Globus pallidus (tissue), 1 donor: ENCODE measurements at regions not wholly inside any gene's neighbourhood (a gene's known extent, or its start where the extent isn't known, plus 50 kb on each side); places are given as distances from the start of the nearest gene placed in this dataset.
"Not testable (repeated sequence)": the region's sequence is repeated elsewhere in the genome, so short reads cannot be mapped to it uniquely, and the experiment has no call there.

ENCODE experiments used
- DNase-seq: peaks from one replicate; pipeline ENCODE4 v3.0.0-alpha.2; 2015; ENCODE audit warnings: low spot score

DNA sequence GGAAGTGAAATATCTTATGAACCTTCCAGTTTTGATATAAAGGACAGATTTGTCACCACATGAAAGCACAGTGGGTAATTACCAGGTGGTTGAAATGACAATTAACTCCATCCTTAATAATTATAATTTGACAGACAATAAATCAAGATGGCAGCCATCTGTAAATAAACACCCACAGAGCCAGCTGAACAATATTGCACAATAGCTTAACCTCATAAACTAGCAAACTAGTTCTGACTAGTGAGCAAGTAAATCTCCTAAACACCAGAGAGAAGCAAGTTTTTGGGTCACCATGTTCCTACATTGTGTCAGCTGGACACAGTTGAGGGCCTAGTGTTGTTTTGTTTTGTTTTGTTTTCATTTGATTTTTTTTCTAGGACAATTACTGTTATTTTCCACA lies 577.4 kb downstream of the ACTL7B start:
- DNase-seq = no peak

DNA sequence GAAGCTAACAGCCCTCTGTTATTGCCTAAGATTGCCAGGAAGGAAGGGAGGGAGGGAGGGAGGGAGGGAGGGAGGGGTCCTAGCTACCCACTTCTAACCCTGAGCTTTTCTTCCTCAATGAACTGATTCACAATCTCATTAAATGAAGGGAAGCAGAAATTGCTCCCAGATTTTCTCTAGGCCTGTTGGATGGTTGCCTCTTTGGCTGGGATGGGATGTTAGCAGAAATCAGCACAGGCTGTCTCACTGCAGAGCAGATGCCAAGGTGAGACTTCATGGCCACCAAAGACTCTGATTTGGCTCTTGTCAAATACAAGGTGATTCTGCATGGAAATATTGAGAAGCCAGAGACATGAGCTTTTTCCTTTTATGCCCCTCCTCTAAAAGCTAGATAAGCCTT lies 578.6 kb downstream of the ACTL7B start:
- no peak for DNase-seq

DNA sequence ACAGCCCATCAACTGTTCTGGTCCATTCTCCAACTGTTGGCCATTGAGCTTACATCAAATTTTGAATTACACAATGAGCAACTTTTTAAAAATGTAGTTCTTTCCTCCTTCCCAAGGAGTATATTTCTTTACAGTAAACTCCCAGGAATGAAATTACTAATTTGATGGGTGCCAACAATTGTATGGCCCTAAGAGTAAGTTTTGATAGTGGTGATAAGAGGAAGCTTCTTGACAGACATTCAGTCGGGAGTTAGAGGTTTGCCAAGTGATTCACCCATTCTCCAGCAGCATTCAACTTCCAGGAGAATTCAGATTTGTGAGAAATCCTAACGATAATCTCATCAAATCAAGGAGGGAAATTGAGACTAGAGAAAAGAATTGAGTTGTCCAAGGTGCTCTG lies 579.9 kb downstream of the ACTL7B start:
- no peak for DNase-seq

DNA sequence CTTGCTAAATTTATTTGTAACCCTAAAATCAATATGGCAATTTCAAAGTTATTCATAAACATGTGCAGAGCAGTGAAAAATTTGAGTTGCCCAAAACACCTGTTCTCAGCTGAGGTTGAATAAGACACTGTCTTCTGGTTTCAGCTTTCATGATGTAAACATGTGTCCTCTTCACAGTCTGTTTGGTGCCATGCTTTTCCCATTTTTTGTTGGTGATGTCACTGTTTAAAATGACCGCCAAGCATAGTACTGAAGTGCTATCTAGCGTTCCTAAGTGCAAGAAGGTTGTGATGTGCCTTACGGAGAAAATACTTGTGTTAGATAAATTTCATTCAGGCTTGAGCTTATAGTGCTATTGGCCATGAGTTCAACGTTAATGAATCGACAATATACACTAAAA lies 580.8 kb downstream of the ACTL7B start:
- no peak for DNase-seq

DNA sequence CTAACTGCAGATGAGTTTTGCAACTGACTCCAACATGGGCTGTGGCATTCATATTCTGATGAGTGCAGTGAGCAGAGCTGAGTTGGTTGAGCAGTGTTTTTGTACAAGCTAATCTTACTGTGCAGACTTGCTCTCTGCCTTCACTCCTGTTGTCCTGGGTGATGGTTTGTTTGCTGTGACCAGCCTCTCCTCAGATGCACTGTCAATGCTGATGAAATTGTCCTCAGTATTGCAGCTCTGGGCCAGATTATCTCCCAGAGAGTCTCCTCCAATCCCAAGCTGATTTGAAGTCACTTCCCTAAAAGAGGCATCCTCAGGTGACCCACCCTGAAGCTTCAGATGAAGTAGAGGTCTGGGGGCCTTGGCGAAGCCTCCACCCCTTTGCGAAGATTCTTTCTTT lies 581.8 kb downstream of the ACTL7B start:
- DNase-seq = no peak

DNA sequence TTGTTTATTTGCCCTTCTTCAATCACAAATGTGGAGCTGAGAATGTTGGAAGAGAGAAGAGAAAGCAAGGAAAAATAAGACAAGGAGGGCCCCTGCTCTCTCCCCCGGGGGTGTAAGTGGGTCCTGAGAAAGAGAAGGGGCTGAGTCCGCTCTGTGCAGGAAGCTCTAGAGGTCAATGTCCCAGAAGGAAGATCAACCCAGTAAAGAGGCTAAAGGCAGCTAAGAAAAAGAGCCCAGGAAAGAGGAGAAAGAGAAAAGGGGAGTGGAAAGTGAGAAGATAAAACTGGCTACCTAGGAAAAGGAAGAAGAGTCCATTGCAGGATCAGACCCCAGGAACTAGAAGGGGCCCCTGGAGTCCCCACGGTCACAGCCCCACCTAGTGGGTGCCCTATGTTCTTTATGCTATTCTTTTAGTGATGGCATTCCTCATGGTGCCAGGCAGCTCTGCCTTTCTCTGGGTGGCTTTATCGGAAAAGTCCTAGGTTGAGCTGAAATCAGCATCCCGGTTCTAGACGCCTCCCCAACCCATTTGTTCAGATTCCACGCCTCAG lies 583.4 kb downstream of the ACTL7B start:
- peak; percentile 68 for DNase-seq

DNA sequence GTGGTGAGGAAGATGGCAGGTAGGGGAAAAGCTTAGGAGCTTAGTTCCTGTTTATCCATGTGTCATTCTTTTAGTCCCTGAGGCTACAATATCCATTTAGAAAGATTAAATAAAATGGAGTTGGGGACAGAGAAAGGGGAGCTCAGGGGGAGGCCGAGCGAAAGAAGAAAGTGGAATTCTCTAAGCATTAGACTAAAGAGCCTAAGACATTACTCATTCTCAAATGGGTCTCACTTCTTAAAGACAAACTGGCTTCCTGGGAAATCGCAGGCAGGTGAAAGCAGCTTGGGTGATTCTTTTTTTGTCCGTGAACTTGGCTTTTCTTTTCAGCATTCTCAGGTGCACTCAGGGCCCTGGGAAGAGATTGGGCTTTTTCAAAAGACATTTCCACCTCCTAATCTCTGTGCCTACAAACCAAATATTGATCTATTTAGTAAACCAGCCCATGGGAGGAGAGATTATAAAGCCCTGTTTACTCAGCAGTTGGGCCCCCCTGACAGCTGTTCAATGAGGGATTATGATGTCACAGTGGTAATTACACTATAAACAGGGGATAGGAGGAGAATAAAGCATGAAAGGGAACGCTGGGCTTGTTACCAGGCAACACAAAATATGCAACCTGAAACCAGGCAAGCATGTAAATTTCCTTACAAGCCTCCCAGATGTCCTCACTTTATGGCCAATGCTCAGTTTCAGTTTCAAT lies 584.0 kb downstream of the ACTL7B start:
- DNase-seq = no peak

DNA sequence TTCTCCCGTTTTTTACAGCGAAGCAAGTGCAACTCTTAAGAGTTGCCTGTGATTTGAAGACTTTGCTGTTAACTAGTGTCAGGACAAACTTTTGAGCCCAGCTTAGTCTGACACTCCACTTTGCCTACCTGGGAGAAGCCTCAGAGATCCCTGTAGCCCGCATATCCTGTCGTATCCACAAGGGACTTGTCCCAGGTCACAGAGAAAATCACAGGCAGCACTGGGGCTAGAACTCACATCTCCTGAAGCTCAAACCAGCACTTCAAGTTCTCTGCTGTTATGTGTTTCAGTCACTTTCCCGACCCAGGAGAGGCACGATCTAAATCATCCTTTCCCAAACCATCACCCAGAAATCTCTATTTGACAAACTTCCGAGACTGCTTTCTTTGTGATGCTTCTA lies 584.5 kb downstream of the ACTL7B start:
- DNase-seq = no peak

DNA sequence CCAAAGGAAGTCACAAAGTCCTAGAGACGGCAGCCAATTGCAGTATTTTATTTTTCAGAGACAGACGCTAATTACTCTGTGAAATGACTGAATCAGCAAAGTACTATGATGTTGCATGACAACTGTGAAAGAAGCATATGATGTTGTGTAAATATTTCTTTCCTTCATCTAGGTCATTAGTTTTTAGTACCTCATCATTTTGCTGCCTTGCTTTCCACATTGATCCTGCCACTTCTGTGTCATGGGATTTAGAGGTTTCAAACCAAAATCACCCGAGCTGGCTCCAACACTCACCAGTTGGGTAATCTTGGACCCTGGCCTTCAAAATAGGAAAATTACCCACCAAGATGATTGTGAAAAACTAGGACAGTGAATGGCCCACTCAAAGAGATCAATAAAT lies 585.2 kb downstream of the ACTL7B start:
- no peak for DNase-seq

DNA sequence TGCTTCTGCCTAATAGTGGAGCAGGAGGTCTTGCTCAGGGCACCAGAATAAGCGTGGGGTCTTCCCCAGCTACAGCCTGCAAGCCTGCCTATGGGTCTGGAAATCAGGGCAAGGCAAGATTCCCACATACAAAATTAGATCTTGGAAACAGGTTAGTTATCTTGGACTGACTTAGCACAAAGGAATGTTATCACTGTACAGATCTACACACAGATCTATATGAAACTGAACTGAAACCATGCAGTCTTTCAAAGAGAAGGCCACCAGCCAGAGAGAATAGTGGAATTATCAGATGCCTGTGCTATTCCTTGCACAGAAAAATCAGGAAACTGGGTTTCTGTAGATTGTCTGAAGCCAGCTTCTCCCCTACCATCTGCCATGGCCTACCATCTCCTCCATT lies 585.7 kb downstream of the ACTL7B start:
- no peak for DNase-seq

DNA sequence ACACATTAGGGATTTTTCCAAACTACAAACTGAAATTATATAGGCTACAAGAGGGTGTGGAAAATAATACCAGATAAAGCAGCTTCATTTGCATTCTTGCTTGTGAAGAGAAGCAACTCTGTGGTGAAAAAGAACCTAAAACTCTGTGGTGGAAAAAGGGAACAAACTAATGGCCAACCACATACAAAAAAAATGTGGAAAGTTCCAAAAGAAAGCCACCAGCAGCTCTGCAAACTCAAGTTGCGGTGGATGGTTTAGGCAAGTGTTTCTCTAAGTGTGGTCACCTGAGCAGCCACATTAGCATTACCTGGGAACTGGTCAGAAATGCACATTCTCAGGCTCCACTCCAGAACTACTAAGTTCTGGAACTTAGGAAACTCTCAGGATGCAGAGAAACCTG lies 586.4 kb downstream of the ACTL7B start:
- DNase-seq = no peak

DNA sequence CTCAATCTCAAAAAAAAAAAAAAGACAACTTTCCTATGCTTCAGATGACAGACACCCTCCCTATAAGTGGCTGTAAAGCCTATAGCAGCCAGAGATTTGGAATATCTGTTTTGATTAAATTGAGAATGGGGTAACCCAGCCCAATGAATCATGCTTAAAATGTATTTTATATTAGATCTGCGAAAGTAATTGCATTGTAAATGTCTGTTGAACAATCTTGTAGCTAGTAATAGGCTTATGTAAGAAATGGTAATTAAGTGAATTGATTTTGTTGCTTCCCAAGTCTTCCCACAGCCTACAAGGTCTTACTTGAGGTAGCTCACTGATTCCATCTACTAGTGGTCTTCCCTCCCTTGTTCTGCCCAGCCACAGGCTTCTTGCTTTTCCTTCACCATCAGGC lies 590.7 kb downstream of the ACTL7B start:
- no peak for DNase-seq

DNA sequence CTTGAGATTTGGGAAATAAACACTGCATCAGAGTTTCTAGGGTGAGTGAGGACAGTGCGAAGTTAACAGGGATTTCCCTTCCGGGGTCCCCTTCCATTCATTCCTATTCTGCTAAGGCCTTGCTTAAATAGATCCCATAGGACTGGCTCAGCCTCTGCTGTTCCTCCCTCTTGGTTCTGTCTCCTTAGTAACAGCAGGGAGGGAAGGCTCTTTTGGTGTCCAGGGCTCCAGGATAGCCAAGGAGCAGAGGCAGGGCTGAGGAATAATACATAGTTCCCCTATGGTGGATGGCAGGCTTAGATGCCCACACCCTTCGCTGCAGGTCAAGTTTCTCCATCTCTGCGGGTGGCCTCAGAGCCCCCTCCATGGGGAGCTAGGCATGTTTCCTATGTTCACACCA lies 591.7 kb downstream of the ACTL7B start:
- no peak for DNase-seq

DNA sequence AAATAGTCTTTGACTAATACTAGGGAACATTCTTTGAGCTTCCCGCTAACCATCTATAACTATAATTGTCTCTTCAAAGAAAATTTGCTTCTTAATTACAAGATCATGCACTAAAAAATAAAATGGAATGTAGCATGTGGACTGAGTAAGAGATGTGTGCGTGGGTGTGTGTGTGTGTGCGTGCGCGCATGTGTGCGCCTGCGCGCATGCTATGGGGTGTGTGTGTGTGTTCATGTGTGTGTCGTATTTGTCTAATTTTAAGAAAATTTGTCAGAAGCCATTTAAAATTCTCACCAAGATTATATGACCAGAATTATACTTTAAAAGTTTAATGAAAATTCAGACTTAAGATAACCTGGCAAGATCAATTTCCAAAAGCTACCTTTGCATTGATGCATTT lies 593.0 kb downstream of the ACTL7B start:
- DNase-seq = no peak

DNA sequence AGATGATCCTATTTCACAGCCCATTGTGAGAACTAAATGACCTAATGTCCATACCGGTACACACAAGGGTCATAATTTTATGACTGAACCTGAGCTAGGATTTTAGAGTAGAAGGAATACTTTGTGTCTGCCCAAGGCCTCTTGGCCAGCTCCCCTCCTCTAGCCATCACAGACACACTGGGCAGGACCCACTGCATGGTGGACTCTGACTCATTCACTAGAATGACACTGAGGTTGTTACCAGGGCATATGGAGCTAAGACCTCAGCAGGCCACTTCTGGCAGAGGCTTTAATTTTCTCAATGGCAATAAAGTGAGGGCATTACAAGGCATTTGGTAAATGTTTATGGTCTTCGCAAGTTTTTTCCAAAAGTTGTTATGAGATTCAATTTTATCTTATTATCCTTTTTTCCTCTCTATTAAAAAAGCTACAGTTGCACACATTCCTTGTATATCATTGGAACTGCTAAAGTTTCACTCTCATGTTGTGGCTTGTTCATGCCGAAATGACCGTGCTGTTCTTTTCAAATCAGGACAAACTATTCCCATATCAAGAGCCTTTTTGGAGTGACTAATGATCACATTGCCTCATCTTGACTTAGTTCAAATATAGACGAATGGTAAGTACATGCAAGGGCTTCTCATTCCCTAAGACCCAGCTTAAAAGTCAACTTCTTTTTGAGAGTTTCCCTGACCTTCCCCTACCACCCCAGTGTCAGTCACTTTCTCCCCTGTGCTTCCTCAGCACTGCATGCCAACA lies 595.7 kb downstream of the ACTL7B start:
- no peak for DNase-seq

DNA sequence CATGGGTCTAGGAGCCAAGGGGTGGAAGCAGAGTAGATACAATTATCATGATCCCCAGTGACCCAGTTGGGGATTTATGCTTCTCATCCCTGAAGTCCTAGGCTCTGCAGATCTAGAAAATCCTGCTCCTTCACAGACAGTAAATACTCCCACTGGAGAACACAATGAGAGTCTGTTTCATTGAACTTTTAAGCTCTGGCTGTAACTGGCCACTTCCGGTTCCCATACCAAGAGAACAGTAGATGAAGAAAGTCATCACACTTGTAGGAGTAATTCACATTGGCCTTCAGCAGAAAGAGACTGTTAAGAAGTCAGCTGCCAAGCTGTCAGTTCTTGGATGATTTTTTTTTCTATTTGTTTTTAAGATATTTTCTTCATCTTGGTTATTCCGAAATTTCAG lies 597.1 kb downstream of the ACTL7B start:
- no peak for DNase-seq

DNA sequence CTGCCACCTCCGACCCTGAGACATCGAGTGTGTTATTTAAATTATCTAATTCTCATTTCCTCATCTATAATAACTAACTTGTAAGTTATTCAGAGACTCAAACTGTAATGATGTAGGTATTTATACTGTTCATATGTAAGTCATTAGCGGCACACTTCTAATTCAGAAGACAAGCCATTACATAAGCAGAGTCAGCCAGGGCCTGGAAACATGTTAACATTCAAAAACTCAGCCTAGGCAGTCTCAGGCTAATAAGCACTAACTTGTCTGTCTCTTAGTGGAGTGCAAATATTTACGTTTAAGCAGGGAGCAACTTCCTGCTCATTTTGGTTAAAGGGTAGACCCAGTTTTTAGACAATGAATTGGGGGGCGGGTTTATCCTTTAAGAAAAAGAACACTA lies 598.4 kb downstream of the ACTL7B start:
- DNase-seq = no peak

DNA sequence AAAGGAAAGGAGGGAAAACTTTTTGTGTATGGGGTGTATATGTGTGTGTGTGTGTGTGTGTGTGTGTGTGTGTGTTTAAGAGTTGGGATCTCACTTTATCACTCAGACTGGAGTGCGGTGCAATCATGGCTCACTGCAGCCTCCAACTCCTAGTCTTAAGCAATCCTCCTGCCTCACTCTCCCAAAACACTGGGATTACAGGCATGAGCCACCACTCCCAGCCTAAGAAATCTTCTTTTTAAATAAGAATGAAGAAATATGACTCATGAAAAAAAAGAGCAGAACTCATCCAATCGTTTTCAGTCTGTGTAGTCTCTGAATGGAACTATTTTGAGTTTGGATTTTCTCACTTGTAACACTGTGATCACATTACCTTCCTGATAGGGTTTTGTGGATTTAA lies 601.5 kb downstream of the ACTL7B start:
- no peak for DNase-seq

DNA sequence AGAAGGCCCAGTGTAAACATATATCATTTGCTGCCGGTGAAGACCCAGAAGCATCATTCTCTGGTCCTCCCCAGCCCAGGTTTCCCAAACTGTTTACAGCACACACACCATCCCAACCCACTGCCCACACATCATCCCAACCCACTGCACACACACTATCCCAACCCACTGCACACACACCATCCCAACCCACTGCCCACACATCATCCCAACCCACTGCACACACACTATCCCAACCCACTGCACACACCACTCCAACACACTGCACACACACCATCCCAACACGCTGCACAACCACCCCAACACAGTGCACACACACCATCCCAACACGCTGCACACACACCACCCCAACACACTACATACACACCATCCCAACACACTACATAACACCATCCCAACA lies 608.4 kb downstream of the ACTL7B start:
- DNase-seq = not testable (repeated sequence)

DNA sequence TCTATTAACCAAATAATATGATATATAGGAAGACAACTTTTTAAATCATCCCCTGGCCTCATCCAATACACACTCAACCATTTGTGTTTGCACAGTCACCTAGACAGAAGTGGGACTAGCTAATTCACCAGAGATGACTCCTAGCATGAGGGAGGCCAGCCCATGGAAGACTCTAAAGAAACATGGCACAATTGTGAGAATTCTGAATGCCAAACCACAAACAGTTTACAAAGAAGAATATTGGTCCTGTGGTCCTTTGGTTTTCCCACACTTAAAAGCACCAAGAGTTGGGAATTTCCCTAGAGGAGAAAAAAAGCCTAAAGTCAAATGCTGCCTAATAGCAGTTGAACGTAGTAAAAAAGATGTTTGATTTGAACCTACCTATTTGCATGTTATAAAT lies 609.9 kb downstream of the ACTL7B start:
- DNase-seq = peak; percentile 7

DNA sequence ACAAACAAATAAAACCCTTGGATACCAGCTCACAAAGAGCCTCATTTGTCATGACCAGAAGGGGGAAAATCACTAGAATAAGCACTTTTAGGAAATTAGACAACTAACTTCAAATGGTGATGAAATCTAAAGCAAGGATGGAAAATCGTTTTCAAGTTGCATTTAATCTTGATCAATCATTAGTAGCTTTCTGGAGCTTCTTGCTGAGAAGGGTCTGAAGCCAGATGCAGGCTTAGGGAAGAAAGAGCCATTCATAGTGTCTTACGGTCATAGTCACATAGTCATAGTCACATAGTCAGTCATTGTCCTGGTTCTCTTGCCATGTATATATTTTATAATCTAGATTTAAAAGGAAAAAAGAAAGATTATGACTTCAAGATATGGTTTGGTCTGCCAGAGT lies 610.5 kb downstream of the ACTL7B start:
- DNase-seq = peak; percentile 73

DNA sequence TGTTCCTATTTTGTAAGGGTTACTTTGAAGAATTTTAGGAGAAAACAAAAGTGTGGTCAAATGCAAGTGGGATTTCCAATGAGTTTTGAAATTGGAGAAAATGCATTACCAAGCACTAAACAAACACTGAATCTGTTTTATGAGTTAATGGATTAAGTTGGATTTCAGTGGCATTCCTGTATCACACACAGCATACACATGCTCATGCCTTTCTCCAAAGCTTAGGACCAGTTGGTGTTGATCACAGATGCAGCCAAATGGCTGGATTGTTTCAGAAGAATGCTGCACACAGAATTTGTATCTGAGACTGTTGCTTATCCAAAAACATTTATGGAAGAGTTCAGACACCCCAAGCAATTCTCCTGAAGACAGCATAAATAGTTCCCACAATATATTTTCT lies 611.1 kb downstream of the ACTL7B start:
- peak; percentile 7 for DNase-seq

DNA sequence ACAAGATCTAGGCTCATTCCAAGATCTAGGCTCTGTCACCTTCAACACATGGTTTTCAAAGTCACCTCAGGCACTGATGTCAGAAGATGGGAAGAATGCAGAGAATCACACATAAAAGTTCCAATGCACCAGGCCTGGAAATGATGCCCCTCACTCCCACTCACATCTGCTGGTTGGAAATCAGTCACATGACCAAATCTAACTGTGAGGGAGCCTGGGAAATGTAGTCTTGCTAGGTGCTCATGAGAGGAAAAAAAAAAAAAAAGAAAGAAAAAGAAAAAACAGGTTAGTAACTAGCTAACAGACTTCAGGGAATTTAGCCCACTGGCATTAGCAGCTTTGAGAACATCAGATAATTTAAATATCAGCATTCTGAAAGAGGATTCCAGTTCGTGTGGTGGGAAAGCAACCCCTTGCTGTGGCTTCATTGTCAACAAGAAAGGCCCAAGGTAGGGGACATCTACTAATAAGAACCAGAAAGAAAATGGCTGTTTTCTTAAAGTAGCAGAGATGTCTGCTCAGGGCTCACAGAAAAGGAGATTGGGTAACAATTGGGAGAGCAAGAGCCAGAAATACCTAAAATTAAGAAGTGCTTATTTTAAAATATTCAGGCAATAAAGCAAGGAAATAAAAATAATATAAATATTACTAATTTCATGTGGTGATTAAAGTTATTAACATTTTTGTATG lies 614.3 kb downstream of the ACTL7B start:
- DNase-seq = no peak
